Neural progenitor cell (in vitro differentiated cells): ENCODE measurements at regions not wholly inside any gene's neighbourhood (a gene's known extent, or its start where the extent isn't known, plus 50 kb on each side); places are given as distances from the start of the nearest gene placed in this dataset.

Experiments
- EZH2 ChIP-seq: fragments of 200-600 bp; sonication (generic); IDR thresholded peaks from 2 replicates; pipeline ENCODE4 v1.6.1; 2017; ENCODE audit warnings: antibody characterized with exemption, mild to moderate bottlenecking, moderate library complexity
- TF ChIP-seq, protein P1 (sequence below): fragments of 200-600 bp; sonication (generic); IDR thresholded peaks from 2 replicates; pipeline ENCODE4 v1.5.1; 2017; ENCODE audit warnings: antibody characterized with exemption, mild to moderate bottlenecking

DNA sequence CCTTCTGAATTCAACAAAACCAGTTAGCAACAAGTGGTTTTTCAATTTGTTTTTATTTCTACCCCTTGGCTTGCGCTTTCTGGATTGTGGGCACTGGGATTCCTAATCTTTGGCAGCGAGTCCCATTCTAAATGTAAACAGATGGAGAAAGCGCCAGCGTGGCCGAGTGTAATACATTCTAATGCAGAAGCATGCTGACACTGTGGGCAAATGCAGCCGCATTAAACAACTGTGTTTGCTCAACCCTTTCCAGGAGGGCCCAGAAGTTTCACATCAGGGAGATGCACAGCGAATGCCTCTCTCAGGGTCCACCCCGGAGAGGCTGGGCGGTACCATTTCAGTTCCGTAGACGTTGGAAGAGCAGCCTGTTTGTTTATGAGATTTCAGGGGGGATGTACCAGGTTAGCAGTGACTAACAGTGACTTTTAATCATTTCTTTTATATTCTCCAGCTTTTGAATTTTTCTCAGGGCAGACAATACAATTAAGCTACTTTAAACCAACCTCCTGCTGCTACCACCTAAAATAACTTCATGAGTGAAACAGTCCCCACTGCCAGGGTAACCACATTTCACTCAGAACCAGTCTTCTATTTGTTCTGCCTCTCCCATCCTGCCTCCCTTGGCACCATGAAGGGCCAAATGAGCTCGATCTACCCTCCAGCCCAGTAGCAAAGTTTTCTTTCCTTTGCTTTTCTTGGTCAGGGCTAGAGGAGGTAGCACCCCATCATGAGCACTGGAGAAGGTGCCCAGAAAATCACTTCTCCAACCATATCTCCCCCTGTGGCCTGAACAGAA is 164.2 kb upstream of the ITGB1 start:
- TF ChIP-seq, protein P1, sequence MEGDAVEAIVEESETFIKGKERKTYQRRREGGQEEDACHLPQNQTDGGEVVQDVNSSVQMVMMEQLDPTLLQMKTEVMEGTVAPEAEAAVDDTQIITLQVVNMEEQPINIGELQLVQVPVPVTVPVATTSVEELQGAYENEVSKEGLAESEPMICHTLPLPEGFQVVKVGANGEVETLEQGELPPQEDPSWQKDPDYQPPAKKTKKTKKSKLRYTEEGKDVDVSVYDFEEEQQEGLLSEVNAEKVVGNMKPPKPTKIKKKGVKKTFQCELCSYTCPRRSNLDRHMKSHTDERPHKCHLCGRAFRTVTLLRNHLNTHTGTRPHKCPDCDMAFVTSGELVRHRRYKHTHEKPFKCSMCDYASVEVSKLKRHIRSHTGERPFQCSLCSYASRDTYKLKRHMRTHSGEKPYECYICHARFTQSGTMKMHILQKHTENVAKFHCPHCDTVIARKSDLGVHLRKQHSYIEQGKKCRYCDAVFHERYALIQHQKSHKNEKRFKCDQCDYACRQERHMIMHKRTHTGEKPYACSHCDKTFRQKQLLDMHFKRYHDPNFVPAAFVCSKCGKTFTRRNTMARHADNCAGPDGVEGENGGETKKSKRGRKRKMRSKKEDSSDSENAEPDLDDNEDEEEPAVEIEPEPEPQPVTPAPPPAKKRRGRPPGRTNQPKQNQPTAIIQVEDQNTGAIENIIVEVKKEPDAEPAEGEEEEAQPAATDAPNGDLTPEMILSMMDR, result no peak
- no peak for TF ChIP-seq EZH2
